ENCODE measurements at regions not wholly inside any gene's neighbourhood (a gene's known extent, or its start where the extent isn't known, plus 50 kb on each side); places are given as distances from the start of the nearest gene placed in this dataset.

DNA sequence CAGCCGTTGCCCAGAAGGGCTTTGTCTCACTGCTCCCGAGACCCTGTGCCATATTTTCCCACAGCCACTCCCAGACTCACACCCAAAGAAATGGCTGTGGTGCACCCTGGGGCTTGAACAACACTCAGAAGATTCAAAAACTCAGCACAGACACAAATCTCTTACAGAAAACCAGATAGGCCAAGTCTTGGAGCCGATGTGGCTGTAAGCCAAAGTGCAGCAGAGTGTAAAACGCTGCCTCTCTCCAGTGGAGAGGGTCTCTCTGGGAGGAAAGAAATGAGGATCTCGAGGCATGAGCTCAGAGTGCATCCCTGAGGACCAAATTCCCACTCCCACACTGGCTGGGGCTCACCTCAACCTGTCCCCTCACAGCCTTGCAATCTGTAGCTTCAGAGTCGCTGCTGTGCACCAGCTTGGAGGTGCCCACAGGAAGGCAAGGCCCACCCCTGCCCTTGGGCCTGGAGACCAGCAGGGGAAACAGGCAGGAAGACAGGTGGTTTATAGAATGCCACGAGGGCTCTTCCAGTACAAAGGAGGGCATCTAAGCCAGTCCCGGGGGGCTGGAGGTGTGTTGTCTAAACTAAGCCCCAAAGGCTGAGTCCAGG lies 171.3 kb upstream of the AJAP1 start:
- Histone ChIP-seq H3K4me1 (no peaks in the 10 kb centered on the region), H3K9me3 (no peaks in the 10 kb centered on the region), H3K27me3 (no peaks in the 10 kb centered on the region), H3K36me3 (ENCODE audit: low read depth, missing control alignments) (no peaks in the 10 kb centered on the region), H3K4me3 (no peak overlapping the region), H3K27ac (no peak overlapping the region)
- DNase-seq, result no peak
- no peak for TF ChIP-seq POLR2A (IDR thresholded peaks at IDR 0.05)
- WGBS, 2 donors, result 74 to 77% methylated on average over 5 to 8 of the region's 8 CpGs
- intact Hi-C loops (cut with DNase I; ENCODE audit: low total_unique reads), result no loop called here

DNA sequence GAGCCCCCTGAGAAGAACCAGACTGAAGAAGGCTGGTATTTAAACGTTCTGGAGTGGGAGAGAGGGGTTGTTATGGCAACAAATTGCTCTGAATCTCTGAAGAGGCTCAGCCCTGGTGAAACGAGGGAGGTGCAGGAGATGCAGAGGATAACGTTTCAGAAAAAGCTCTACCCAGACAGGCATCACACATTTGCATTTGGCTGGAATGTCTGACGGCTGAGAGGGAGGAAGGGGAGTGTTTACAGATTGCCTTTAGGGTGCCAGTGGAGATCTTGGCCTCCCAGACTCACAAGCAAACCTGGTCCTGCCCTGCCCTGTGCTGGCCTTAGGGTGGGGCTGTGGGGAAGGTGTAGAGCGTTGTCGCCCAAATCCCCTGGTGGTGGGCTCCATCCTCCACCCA lies 169.0 kb upstream of the AJAP1 start:
- intact Hi-C loops (cut with DNase I; ENCODE audit: low total_unique reads), result no loop called here
- no peak overlapping the region for H3K27ac ChIP-seq
- H3K4me3 ChIP-seq, result no peak overlapping the region
- DNase-seq, result no peak
- H3K9me3 ChIP-seq, result no peaks in the 10 kb centered on the region
- no peaks in the 10 kb centered on the region for H3K4me1 ChIP-seq
- WGBS, 2 donors, result 39 to 50% methylated on average over 6 of the region's 6 CpGs
- TF ChIP-seq, protein P1, sequence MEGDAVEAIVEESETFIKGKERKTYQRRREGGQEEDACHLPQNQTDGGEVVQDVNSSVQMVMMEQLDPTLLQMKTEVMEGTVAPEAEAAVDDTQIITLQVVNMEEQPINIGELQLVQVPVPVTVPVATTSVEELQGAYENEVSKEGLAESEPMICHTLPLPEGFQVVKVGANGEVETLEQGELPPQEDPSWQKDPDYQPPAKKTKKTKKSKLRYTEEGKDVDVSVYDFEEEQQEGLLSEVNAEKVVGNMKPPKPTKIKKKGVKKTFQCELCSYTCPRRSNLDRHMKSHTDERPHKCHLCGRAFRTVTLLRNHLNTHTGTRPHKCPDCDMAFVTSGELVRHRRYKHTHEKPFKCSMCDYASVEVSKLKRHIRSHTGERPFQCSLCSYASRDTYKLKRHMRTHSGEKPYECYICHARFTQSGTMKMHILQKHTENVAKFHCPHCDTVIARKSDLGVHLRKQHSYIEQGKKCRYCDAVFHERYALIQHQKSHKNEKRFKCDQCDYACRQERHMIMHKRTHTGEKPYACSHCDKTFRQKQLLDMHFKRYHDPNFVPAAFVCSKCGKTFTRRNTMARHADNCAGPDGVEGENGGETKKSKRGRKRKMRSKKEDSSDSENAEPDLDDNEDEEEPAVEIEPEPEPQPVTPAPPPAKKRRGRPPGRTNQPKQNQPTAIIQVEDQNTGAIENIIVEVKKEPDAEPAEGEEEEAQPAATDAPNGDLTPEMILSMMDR (IDR thresholded peaks at IDR 0.05), result no peak
- TF ChIP-seq POLR2A (IDR thresholded peaks at IDR 0.05), result no peak
- no peaks in the 10 kb centered on the region for H3K27me3 ChIP-seq
- H3K36me3 ChIP-seq (ENCODE audit: low read depth, missing control alignments), result no peaks in the 10 kb centered on the region

DNA sequence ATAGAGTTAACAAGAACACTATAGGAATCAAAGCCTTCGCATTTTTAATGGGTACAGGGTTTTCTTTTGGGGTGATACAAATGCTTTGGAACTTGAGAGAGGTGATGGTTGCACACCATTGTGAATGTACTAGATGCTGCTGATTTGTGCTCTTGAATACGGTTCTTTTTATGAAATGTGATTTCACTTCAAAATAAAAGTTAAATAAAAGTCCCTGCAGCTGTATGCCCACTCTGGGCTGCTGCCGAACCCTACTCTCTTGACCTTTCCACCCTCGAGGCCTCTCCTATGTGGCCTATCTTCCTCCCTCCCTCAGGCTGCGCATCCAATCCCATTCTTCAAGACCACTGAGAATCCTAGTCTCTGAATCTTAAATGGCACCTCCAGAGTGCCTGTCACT lies 168.5 kb upstream of the AJAP1 start:
- intact Hi-C loops (cut with DNase I; ENCODE audit: low total_unique reads), result no loop called here
- no peak overlapping the region for H3K4me3 ChIP-seq
- no peaks in the 10 kb centered on the region for H3K4me1 ChIP-seq
- no peaks in the 10 kb centered on the region for H3K9me3 ChIP-seq
- TF ChIP-seq, protein P1 (IDR thresholded peaks at IDR 0.05), result no peak
- no peak for TF ChIP-seq POLR2A (IDR thresholded peaks at IDR 0.05)
- 75 to 84% methylated on average over 5 of the region's 5 CpGs for WGBS, 2 donors
- no peaks in the 10 kb centered on the region for H3K27me3 ChIP-seq
- no peak overlapping the region for H3K27ac ChIP-seq
- H3K36me3 ChIP-seq (ENCODE audit: low read depth, missing control alignments), result no peaks in the 10 kb centered on the region
- DNase-seq, result no peak

DNA sequence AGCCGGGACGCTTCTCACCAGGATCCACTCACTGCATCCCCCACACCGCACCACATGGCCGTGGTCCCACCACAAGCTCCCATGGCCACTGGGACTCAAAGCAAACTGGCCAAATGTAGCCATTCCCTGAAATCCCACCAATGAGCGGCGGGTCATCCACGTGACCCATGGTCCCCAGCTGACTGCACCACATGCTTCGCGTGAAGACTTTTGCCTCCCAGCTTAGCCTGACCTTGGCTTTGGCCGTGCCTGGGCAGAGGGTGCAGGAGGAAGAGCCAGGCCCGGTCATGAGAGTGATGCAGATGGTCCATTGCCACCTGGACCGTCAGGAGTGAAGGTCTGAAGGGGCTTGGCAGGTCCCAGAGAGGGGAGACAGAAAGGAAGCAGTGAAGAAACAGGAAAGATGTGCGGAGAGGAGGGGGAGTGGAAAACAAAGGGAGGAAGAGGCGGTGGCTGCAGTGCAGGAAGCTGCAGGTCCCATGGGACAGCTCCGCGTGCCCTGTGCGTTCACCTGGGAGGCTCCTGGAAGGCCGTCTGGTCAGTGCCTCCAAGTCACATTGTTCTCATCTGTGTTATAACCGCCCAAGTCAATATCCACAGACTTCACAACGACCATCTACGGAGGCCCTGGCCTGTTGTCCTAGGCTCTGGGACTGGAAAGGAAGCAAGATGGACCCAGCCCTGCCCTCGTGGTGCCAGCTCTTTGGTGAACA lies 167.8 kb upstream of the AJAP1 start:
- Histone ChIP-seq H3K4me3 (no peak overlapping the region), H3K27ac (no peak overlapping the region), H3K9me3 (no peaks in the 10 kb centered on the region), H3K36me3 (ENCODE audit: low read depth, missing control alignments) (no peaks in the 10 kb centered on the region), H3K27me3 (no peaks in the 10 kb centered on the region), H3K4me1 (no peaks in the 10 kb centered on the region)
- TF ChIP-seq, protein P1 (IDR thresholded peaks at IDR 0.05), result no peak
- TF ChIP-seq POLR2A (IDR thresholded peaks at IDR 0.05), result no peak
- intact Hi-C loops (cut with DNase I; ENCODE audit: low total_unique reads), result no loop called here
- DNase-seq, result no peak
- WGBS, 2 donors, result 85 to 92% methylated on average over 21 to 22 of the region's 22 CpGs

DNA sequence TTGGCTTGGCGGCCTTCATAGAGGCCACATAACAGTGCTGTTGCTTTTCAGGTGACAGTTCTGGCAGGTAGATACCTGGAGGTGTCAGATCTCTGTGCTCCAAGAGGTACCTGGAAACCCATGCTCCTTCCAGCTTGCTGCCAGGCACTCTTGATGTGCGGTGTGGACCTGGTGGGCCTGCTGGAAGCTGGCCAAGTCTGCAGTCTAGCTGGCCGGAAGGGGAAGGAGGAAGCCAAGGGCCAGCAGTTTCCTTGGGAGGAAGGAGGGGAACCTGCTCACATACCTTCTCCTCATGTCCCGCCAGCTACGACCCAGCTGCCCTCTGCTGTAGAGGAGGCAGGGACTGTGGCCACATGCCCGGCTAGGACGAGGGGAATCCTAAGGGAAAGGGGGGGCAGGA lies 166.4 kb upstream of the AJAP1 start:
- Histone ChIP-seq H3K4me1 (no peaks in the 10 kb centered on the region), H3K4me3 (no peak overlapping the region), H3K27me3 (no peaks in the 10 kb centered on the region), H3K27ac (no peak overlapping the region), H3K36me3 (ENCODE audit: low read depth, missing control alignments) (no peaks in the 10 kb centered on the region), H3K9me3 (no peaks in the 10 kb centered on the region)
- TF ChIP-seq POLR2A (IDR thresholded peaks at IDR 0.05), result no peak
- TF ChIP-seq, protein P1 (IDR thresholded peaks at IDR 0.05), result no peak
- intact Hi-C loops (cut with DNase I; ENCODE audit: low total_unique reads), result no loop called here
- WGBS, 2 donors, result 56 to 73% methylated on average over 7 of the region's 7 CpGs
- no peak for DNase-seq
